ENCODE measurements at regions not wholly inside any gene's neighbourhood (a gene's known extent, or its start where the extent isn't known, plus 50 kb on each side); places are given as distances from the start of the nearest gene placed in this dataset.

DNA sequence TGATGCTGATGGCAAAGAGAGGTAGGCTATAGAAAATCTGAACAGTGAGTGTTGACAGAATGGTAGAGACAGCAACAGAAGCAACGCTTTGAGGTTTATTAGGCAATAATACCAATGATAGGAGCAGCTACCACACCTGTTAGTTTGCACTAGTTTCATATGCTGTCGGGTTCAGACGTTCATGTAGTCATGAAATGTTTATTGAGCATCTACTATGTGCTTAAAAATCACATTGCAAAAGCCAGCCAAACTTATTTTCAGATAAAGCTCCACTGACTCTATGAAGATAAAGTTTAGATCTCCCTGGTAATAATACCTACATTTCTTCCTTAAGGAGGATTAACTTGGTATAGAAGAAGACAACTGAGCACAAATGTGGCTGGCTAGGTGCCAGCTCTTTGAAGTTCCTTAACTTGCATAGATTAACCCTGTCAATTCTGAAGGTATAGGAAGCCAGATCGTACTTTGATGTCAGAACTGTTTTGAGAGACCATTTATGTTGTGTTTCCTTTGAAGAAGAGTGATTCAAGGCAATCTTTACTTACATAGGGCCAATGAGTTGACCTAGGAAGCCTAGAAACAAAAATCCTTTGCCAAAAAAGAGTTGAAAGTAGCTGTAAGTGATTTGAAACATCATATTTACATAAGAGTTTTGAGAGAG lies 71.5 kb downstream of the DISP1 start:
- TF ChIP-seq KDM1A (IDR thresholded peaks at IDR 0.05; ENCODE audit: borderline replicate concordance, low read length): no peak
- TF ChIP-seq EZH2 (IDR thresholded peaks at IDR 0.05; ENCODE audit: low read depth, low read length, severe bottlenecking): no peak
- TF ChIP-seq YY1 (IDR thresholded peaks at IDR 0.05; ENCODE audit: low read depth, low read length): no peak
